GM23338 (cell line): ENCODE measurements at regions not wholly inside any gene's neighbourhood (a gene's known extent, or its start where the extent isn't known, plus 50 kb on each side); places are given as distances from the start of the nearest gene placed in this dataset.

Experiments used
- CREB1 ChIP-seq: fragments of 250-450 bp; sonication (Bioruptor Pico); IDR thresholded peaks from 2 replicates; pipeline ENCODE4 v1.5.0; 2020; ENCODE audit warnings: low read depth, mild to moderate bottlenecking, moderate library complexity
- EZH2phosphoT487 ChIP-seq: fragments of 200-600 bp; sonication (generic); IDR thresholded peaks from one replicate; pipeline ENCODE4 v1.8.1; 2018; ENCODE audit warnings: antibody characterized with exemption; ENCODE audit not compliant: unreplicated experiment
- POLR2AphosphoS5 ChIP-seq: IDR thresholded peaks from 2 replicates; pipeline ENCODE4 v1.6.1; 2016; ENCODE audit warnings: antibody characterized with exemption, low read depth
- REST ChIP-seq: IDR thresholded peaks from one replicate; pipeline ENCODE4 v1.6.1; 2018; ENCODE audit warnings: antibody characterized with exemption; ENCODE audit not compliant: unreplicated experiment
- STAT1 ChIP-seq: IDR thresholded peaks from one replicate; pipeline ENCODE4 v1.6.1; 2016; ENCODE audit warnings: antibody characterized with exemption; ENCODE audit not compliant: unreplicated experiment
- ZNF462 ChIP-seq: fragments of 250-450 bp; sonication (Bioruptor Pico); IDR thresholded peaks from 2 replicates; pipeline ENCODE4 v1.5.0; 2020; ENCODE audit warnings: mild to moderate bottlenecking, moderate library complexity

GRCh38 chr1:184296466-184297243 lies 90.2 kb upstream of the C1orf21 start (continued):
- TF ChIP-seq ZNF462 (CRISPR knock-in tag) (no peak), EZH2phosphoT487 (no peak), CREB1 (CRISPR knock-in tag) (no peak), POLR2AphosphoS5 (no peak), REST (no peak), STAT1 (no peak)
